AG09309 (cell line): ENCODE measurements at regions not wholly inside any gene's neighbourhood (a gene's known extent, or its start where the extent isn't known, plus 50 kb on each side); places are given as distances from the start of the nearest gene placed in this dataset.

Experiments used
- DNase-seq: peaks from one replicate; pipeline ENCODE4 v3.0.0-alpha.2; 2010; ENCODE audit warnings: low read depth
- H3K4me3 ChIP-seq: 2 replicates; pipeline ENCODE4 v1.5.1; 2011; ENCODE audit warnings: mild to moderate bottlenecking, low read depth, low read length, moderate library complexity; ENCODE audit not compliant: control insufficient read depth
- TF ChIP-seq, protein P1 (sequence below): IDR thresholded peaks from 2 replicates; pipeline ENCODE4 v1.5.1; 2011; ENCODE audit warnings: mild to moderate bottlenecking, low read depth, low read length, inconsistent platforms; ENCODE audit not compliant: insufficient read depth, control insufficient read depth; ENCODE audit errors: missing control alignments

DNA sequence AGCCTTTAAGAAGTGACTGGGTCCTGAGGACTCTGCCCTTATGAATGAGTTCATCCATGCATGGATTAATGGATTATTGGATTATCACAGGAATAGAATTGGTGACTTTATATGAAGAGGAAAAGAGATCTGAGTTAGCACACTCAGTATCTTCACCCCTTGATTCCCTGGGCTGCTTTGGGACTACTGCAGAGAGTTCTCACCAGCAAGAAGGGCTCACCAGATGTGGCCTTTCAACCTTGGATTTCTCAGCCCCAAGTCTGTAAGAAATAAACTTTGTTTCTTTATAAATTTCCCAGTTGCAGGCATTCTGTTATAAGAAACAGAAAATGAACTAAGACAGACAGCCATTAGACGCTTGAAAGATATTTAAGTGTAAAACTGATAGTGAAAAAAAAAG lies 509.2 kb downstream of the FLRT2 start:
- no peak for DNase-seq
- no peak overlapping the region for H3K4me3 ChIP-seq
- TF ChIP-seq, protein P1, sequence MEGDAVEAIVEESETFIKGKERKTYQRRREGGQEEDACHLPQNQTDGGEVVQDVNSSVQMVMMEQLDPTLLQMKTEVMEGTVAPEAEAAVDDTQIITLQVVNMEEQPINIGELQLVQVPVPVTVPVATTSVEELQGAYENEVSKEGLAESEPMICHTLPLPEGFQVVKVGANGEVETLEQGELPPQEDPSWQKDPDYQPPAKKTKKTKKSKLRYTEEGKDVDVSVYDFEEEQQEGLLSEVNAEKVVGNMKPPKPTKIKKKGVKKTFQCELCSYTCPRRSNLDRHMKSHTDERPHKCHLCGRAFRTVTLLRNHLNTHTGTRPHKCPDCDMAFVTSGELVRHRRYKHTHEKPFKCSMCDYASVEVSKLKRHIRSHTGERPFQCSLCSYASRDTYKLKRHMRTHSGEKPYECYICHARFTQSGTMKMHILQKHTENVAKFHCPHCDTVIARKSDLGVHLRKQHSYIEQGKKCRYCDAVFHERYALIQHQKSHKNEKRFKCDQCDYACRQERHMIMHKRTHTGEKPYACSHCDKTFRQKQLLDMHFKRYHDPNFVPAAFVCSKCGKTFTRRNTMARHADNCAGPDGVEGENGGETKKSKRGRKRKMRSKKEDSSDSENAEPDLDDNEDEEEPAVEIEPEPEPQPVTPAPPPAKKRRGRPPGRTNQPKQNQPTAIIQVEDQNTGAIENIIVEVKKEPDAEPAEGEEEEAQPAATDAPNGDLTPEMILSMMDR: no peak

DNA sequence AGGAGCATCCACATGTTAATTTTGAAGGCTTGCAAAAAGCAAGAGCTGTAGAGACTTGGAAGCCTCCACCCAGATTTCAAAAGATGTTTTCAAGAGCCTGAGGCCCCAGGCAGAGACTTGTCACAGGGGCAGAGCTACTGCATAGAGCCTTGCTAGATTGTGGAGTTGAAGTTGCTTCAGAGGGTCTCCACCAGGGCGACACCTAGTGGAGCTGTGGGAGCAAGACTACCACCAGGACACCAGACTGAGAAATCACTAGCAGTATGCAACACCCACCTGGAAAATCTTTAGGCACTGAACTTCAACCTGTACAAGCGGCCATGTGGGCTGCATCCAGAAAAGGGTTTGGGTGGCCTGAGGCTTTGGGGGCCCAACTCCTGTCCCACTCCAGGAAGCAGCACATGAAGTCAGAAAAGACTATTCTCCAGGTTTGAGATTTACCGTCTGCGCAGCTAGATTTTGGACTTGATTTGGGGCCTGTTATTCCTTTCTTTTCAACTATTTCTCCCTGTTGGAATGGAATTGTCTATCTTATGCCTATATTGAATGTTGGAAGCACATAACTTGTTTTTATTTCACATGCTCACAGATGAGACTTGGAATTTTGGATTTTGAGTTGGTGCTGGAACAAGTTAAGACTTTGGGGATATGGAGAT lies 508.6 kb downstream of the FLRT2 start:
- TF ChIP-seq, protein P1: peak; percentile 67
- DNase-seq: peak; percentile 0
- H3K4me3 ChIP-seq: no peak overlapping the region

DNA sequence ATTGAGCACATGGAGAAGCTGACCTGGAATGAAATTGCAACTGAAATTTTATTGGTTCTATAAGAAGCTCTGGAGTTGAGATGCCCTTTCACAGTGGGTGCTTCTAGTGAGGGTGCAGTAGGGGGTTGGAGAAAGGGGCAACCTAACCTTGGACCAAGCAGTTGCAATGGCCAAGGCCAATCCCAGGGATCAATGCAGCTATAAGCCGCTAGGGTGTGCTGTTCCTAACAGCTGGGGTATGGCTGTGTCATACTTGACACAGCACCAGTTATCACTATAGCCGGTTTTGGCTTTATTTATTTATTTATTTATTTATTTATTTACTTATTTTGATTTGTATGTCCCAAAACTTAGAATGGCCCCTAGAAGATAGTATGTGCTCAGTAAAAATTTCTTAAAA lies 505.9 kb downstream of the FLRT2 start:
- TF ChIP-seq, protein P1: peak; percentile 30
- DNase-seq: no peak
- no peak overlapping the region for H3K4me3 ChIP-seq

GRCh38 chr14:86027990-86028389 lies 498.0 kb downstream of the FLRT2 start:
- no peak overlapping the region for H3K4me3 ChIP-seq
- TF ChIP-seq, protein P1: no peak
- no peak for DNase-seq

DNA sequence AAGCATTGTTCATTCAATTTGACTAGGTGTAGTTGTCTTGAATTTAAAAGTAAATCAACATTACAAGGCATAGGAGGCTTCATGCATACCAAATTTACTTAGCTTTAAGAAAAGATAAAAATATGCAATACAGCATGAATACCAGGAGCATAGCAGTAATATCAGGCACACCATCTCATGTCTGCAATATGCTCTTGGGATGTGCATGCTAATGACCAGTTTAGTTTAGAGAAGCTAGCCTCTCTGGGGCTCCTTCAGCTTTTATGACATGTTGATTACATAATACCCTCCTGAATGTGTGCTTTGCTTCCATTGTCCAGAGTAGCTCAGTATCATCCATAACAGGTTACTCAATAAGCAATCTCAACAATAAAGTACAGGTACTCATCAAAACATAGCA lies 497.2 kb downstream of the FLRT2 start:
- TF ChIP-seq, protein P1: no peak
- no peak for DNase-seq
- H3K4me3 ChIP-seq: no peak overlapping the region

- TF ChIP-seq, protein P1: no peak
- H3K4me3 ChIP-seq: no peak overlapping the region
- DNase-seq: no peak
Measured at GRCh38 chr14:86022031-86022629, 492.2 kb downstream of the FLRT2 start.
